ENCODE measurements at regions not wholly inside any gene's neighbourhood (a gene's known extent, or its start where the extent isn't known, plus 50 kb on each side); places are given as distances from the start of the nearest gene placed in this dataset.

DNA sequence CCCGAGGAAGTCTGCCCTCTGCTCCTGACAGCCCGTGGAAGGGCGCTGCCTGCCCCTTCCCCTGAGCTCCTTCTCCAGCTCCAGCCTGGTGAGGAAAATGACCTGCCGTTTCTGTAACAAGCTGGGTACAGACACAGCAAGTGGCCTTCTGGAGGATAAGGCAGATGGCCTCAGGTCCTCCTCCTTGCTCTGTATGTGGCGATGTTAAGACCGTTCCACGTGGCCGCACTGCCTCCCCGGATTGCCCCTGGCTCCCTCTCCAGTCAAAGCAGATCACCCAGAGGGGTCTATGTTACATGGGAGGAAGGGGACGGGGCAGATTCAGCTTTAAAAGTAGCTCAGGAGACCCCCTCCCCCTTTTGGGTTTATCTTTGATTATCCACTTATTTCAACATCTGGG, 80.3 kb upstream of the GATB start:
- TF ChIP-seq, protein P1, sequence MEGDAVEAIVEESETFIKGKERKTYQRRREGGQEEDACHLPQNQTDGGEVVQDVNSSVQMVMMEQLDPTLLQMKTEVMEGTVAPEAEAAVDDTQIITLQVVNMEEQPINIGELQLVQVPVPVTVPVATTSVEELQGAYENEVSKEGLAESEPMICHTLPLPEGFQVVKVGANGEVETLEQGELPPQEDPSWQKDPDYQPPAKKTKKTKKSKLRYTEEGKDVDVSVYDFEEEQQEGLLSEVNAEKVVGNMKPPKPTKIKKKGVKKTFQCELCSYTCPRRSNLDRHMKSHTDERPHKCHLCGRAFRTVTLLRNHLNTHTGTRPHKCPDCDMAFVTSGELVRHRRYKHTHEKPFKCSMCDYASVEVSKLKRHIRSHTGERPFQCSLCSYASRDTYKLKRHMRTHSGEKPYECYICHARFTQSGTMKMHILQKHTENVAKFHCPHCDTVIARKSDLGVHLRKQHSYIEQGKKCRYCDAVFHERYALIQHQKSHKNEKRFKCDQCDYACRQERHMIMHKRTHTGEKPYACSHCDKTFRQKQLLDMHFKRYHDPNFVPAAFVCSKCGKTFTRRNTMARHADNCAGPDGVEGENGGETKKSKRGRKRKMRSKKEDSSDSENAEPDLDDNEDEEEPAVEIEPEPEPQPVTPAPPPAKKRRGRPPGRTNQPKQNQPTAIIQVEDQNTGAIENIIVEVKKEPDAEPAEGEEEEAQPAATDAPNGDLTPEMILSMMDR (IDR thresholded peaks at IDR 0.05; ENCODE audit: low read depth, low read length): no peak
- no peak overlapping the region for H3K4me3 ChIP-seq (ENCODE audit: low read depth, low read length)

DNA sequence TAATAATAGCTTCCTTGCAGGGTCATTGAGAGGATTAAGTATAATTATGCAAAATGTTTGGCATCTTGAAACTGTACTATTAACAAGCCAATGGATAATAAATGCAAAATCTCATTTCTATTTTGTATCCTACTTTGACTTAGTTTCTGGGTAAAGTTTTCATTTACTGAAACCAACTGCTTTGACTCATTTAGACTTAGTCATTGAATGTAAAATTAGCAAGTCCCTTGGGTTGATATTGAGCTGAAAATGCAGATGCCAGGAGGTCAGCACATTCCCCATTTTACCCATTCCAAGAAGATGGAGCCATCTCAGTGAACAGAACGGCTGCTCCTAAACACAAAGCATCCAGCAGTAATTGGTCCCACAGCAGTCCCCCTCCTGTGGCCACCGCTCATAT, 74.7 kb upstream of the GATB start:
- TF ChIP-seq, protein P1 (IDR thresholded peaks at IDR 0.05; ENCODE audit: low read depth, low read length): no peak
- H3K4me3 ChIP-seq (ENCODE audit: low read depth, low read length): no peak overlapping the region

GRCh38 chr4:151833174-151833573, 72.4 kb upstream of the GATB start:
- no peak overlapping the region for H3K4me3 ChIP-seq (ENCODE audit: low read depth, low read length)
- TF ChIP-seq, protein P1 (IDR thresholded peaks at IDR 0.05; ENCODE audit: low read depth, low read length): no peak

GRCh38 chr4:151831526-151831925, 70.7 kb upstream of the GATB start:
- TF ChIP-seq, protein P1 (IDR thresholded peaks at IDR 0.05; ENCODE audit: low read depth, low read length): no peak
- no peak overlapping the region for H3K4me3 ChIP-seq (ENCODE audit: low read depth, low read length)

DNA sequence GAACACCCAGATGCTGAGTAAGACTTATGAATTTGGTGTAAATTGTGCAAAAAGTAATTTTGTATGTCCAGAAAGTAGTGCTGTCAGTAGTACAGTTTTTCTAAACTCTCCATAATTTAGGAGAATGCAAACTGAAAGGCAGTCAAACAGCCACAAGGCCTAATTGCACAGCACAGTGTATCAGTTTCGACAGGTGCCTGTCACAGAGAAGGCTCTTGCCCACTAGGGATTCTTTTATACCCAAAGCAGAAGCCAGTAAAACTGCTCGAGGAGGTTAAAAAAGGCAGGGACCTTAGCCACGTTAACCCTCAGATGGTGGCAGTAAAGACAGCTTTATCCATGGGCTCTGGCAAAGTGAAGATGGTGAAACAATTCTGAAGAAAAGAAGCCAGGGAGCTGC, 69.4 kb upstream of the GATB start:
- H3K4me3 ChIP-seq (ENCODE audit: low read depth, low read length): no peak overlapping the region
- TF ChIP-seq, protein P1 (IDR thresholded peaks at IDR 0.05; ENCODE audit: low read depth, low read length): no peak

GRCh38 chr4:151829309-151829708, 68.5 kb upstream of the GATB start:
- TF ChIP-seq, protein P1 (IDR thresholded peaks at IDR 0.05; ENCODE audit: low read depth, low read length): no peak
- H3K4me3 ChIP-seq (ENCODE audit: low read depth, low read length): no peak overlapping the region

DNA sequence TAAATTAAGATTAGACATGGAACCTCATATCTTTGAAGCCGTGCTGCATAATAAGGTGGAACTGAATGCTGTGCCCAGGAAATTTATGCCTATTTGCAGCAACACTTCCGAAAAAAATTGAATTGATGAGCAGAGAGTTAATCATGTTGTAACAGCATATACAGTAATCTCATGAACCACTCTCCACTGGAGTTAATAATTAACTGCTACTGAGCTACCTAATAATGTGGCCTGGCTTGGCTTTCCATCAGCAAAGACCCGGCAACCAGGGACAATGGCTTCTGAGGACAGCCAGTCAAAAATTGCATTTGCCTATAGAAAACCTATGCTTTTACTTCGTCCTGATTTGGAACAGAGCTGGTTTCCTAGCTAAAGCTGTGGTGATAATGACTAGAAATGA, 63.8 kb upstream of the GATB start:
- TF ChIP-seq, protein P1 (IDR thresholded peaks at IDR 0.05; ENCODE audit: low read depth, low read length): no peak
- no peak overlapping the region for H3K4me3 ChIP-seq (ENCODE audit: low read depth, low read length)
